ENCODE measurements at regions not wholly inside any gene's neighbourhood (a gene's known extent, or its start where the extent isn't known, plus 50 kb on each side); places are given as distances from the start of the nearest gene placed in this dataset.

DNA sequence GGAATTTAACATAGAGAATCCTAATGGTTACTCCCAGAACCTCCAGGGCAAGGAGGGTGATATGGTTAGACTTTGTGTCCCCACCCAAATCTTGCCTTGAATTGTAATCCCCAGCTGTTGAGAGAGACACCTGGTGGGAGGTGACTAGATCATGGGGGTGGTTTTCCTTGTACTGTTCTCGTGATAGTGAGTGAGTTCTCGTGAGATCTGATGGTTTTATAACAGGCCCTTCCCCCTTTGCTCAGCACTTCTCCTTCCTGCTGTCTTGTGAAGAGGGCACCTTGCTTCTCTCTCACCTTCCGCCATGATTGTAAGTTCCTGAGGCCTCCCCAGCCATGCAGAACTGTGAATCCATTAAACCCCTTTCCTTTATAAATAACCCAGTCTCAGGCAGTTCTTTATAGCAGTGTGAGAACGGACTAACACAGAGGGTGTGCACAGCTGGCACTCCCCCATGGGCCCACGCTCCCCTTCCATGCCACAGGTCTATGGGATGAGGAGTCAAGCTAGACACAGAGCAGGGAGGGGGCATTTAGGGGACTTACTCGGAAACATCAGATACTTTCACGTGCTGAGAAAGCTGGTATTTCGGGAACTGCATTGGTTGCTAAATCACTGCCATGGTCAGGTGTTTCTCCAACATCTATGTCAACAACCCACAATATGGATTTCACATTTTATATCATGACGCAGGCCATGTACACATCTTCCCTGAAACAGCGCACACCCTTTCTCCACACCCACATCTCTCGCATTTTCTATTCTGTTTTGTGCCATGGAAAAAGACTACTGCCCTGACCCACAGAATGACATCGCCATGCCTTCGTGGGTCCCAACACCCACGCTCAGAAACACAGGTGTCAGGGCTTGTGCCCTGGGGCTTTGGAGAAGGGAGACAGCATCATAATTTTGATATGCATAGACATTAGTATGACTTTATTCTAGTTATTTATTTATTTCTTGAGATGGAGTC is 199.1 kb upstream of the GSE1 start:
- DNase-seq (ENCODE audit: low read depth, low spot score) = no peak
- in situ Hi-C loops (cut with HindIII; ENCODE audit: low sequenced_read_pairs) = no loop called here
- H3K4me3 ChIP-seq (ENCODE audit: low read depth, low read length) = no peak overlapping the region
- TF ChIP-seq, protein P1, sequence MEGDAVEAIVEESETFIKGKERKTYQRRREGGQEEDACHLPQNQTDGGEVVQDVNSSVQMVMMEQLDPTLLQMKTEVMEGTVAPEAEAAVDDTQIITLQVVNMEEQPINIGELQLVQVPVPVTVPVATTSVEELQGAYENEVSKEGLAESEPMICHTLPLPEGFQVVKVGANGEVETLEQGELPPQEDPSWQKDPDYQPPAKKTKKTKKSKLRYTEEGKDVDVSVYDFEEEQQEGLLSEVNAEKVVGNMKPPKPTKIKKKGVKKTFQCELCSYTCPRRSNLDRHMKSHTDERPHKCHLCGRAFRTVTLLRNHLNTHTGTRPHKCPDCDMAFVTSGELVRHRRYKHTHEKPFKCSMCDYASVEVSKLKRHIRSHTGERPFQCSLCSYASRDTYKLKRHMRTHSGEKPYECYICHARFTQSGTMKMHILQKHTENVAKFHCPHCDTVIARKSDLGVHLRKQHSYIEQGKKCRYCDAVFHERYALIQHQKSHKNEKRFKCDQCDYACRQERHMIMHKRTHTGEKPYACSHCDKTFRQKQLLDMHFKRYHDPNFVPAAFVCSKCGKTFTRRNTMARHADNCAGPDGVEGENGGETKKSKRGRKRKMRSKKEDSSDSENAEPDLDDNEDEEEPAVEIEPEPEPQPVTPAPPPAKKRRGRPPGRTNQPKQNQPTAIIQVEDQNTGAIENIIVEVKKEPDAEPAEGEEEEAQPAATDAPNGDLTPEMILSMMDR (IDR thresholded peaks at IDR 0.05; ENCODE audit: low read depth, low read length) = no peak

DNA sequence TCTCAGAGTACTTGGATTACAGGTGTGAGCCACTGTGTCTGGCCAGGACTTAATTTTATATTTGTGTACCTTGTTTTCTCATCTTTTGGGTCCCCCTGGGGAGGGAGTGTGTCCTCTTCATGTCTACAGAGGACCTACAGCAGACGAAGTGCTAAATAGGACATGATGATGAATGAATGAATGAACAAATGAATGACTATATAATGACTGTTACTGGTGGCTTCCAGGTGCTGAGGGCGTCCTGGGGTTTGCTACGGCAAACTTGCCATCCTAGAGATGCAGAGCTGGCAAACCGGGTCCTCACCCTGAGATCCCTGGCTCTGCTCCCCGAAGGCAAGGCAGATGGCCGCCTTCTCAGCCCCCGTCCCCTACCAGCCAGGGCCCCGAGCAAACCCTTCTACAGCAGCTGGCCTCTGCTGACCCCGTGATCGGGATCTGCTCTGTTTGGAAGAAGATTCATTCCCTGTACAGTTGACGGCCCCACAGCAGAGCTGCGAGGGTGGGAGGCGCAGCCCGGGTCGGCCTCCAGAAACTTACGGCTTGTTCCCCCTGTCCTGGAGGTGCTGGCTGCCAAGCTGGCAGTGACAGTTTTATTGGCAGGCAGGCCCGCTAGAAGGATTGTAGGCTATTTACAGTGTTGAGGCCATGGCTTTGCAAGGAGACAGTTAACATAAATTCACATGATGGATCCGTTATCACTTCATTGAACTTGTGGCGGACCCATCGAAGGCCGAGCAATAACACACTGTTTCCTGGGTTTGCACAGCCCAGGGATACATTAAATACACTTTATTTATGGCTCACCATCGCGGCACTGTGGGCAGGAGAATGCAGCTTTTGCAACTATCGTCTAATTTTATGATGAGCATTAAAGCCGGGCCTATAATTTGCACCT is 197.7 kb upstream of the GSE1 start:
- in situ Hi-C loops (cut with HindIII; ENCODE audit: low sequenced_read_pairs) = no loop called here
- no peak for DNase-seq (ENCODE audit: low read depth, low spot score)
- TF ChIP-seq, protein P1 (IDR thresholded peaks at IDR 0.05; ENCODE audit: low read depth, low read length) = no peak
- H3K4me3 ChIP-seq (ENCODE audit: low read depth, low read length) = no peak overlapping the region

DNA sequence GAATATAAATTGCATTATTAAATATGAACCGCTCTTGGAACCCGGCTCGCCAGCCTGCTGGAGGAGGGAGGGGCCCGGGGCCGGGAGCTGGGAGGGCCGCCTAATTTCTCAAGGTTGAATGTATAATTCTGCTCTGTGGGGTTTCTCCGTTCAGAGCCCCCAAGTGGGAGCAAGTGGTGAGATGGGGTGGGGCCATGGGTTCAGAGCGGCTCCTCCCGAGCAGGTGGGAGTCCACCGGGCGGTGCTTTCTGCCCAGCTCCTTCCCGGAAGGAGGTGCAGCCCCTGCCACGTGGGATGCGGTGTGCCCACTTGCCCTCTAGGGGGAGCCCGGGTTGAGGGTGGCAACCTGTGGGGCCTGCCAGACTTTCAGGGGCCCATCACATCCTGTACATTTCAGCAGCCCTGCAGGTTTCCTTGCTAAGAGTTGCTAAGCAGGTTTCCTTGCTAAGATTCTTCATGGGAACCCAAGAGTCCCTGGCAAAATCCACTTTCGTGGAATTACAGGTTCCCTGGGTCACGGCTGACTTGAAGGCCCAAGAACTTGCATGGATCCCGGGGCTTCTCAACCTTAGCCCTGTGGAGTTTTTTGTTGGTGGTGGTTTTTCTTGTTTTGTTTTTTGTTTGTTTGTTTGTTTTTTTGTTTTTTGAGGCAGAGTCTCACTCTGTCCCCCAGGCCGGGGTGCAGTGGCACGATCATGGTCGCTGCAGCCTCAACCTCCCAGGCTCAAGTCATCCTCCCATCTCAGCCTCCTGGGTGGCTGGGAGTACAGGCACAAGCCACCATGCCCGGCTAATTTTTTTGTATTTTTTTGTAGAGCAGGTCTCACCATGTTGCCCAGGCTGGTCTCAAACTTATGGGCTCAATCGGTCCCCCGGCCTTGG is 196.7 kb upstream of the GSE1 start:
- in situ Hi-C loops (cut with HindIII; ENCODE audit: low sequenced_read_pairs) = no loop called here
- H3K4me3 ChIP-seq (ENCODE audit: low read depth, low read length) = no peak overlapping the region
- TF ChIP-seq, protein P1 (IDR thresholded peaks at IDR 0.05; ENCODE audit: low read depth, low read length) = peak; percentile 70
- DNase-seq (ENCODE audit: low read depth, low spot score) = no peak

DNA sequence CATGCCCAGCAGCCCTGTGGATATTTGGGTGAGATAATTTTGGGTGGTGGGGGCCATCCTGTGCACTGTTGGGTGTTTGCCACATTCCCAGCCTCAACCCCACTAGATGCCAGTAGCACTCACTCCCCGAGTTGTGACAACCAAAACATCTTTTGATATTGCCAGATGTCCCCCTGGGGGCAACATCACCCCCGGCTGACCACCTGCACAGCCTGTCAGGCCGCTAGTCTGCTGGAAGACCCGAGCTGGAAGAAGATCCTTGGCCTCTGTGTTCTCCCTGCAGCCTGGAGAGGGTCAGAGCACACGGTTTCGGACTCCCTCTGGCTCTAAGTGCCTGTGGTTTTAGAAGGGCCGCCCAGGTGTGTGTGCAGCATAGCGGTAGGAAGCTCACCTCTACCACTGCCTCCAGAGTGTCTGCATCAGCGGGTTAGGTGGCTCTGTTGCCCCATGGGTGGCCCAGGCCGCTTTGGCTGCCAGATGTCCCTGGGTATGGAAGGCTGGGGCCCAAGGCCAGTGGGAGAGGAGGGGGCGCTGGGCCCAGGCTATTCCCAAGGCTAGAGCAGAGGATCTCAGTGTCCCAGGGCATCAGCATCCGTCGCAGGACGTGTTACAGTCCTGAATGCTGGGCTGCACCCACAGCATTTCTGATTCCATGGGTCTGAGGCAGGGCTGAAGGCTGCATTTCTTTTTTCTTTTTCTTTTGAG is 195.8 kb upstream of the GSE1 start:
- in situ Hi-C loops (cut with HindIII; ENCODE audit: low sequenced_read_pairs) = no loop called here
- no peak overlapping the region for H3K4me3 ChIP-seq (ENCODE audit: low read depth, low read length)
- TF ChIP-seq, protein P1 (IDR thresholded peaks at IDR 0.05; ENCODE audit: low read depth, low read length) = no peak

DNA sequence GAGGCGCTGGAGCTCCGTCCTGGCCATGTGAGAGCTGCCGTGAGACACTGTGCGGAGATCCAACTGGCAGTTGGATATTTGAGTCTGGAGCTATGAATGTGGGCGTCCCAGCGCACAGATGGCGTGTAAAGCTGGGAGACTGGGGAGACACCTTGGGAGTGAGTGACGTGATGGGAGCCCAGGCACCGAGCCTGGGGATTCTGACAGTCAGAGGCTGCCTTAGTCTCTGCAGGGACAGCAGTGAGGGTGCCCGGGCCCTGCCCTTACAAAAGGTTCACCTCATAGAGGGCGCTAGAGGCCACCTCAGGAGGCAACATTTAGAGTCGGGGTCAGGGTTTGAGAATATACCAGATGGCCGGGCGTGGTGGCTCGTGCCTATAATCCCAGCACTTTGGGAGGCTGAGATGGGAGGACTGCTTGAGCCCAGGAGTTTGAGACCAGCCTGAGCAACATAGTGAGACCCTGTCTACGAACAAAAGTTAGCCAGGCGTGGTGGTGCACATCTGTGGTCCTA is 194.1 kb upstream of the GSE1 start:
- in situ Hi-C loops (cut with HindIII; ENCODE audit: low sequenced_read_pairs) = no loop called here
- DNase-seq (ENCODE audit: low read depth, low spot score) = no peak
- TF ChIP-seq, protein P1 (IDR thresholded peaks at IDR 0.05; ENCODE audit: low read depth, low read length) = no peak
- H3K4me3 ChIP-seq (ENCODE audit: low read depth, low read length) = no peak overlapping the region

More for the DNA sequence above, 195.8 kb upstream of the GSE1 start:
- DNase-seq (ENCODE audit: low read depth, low spot score) = no peak

Measured in astrocyte of the spinal cord (primary cell).